GM06990 (cell line): ENCODE measurements at regions not wholly inside any gene's neighbourhood (a gene's known extent, or its start where the extent isn't known, plus 50 kb on each side); places are given as distances from the start of the nearest gene placed in this dataset.
A peak's percentile ranks its signal among the peaks of the same experiment; 100 is the strongest.

Source experiments
- DNase-seq: peaks from one replicate; pipeline ENCODE4 v3.0.0-alpha.2; 2011; ENCODE audit not compliant: insufficient read length; ENCODE audit errors: extremely low read depth
- H3K27me3 ChIP-seq: replicated peaks from 2 replicates; pipeline ENCODE4 v1.6.0; 2011; ENCODE audit warnings: low read length; ENCODE audit not compliant: control insufficient read depth, insufficient read depth
- H3K36me3 ChIP-seq: 2 replicates; pipeline ENCODE4 v1.5.1; 2011; ENCODE audit warnings: low read length; ENCODE audit not compliant: control insufficient read depth, insufficient read depth
- H3K4me3 ChIP-seq: replicated peaks from 2 replicates; pipeline ENCODE4 v1.5.1; 2011; ENCODE audit warnings: low read depth, mild to moderate bottlenecking, control low read depth, low read length
- CTCF ChIP-seq: IDR thresholded peaks from 2 replicates; pipeline ENCODE4 v1.5.1; 2011; ENCODE audit warnings: low read length, control low read depth, mild to moderate bottlenecking, inconsistent platforms; ENCODE audit not compliant: insufficient read depth, poor library complexity, severe bottlenecking

GRCh38 chr20:7585126-7585679, 355.1 kb downstream of the HAO1 start:
- Histone ChIP-seq H3K36me3 (no peaks in the 10 kb centered on the region), H3K4me3 (no peak overlapping the region), H3K27me3 (no peaks in the 10 kb centered on the region)
- no peak for TF ChIP-seq CTCF
- DNase-seq, result no peak

- TF ChIP-seq CTCF, result no peak
- Histone ChIP-seq H3K36me3 (no peaks in the 10 kb centered on the region), H3K4me3 (no peak overlapping the region), H3K27me3 (no peaks in the 10 kb centered on the region)
- DNase-seq, result no peak
Measured at GRCh38 chr20:7586481-7586880, 353.8 kb downstream of the HAO1 start.

GRCh38 chr20:7589164-7589563, 351.1 kb downstream of the HAO1 start:
- H3K27me3 ChIP-seq, result no peaks in the 10 kb centered on the region
- no peak for TF ChIP-seq CTCF
- H3K36me3 ChIP-seq, result no peaks in the 10 kb centered on the region
- DNase-seq, result no peak
- no peak overlapping the region for H3K4me3 ChIP-seq

- no peak for TF ChIP-seq CTCF
- no peaks in the 10 kb centered on the region for H3K27me3 ChIP-seq
- peak; percentile 5 for DNase-seq
- no peaks in the 10 kb centered on the region for H3K36me3 ChIP-seq
- H3K4me3 ChIP-seq, result no peak overlapping the region
Measured at GRCh38 chr20:7596541-7596940, 343.7 kb downstream of the HAO1 start.

- DNase-seq, result no peak
- no peaks in the 10 kb centered on the region for H3K36me3 ChIP-seq
- TF ChIP-seq CTCF, result no peak
- no peaks in the 10 kb centered on the region for H3K27me3 ChIP-seq
- no peak overlapping the region for H3K4me3 ChIP-seq
Measured at GRCh38 chr20:7601431-7601830, 338.8 kb downstream of the HAO1 start.

GRCh38 chr20:7606941-7607340, 333.3 kb downstream of the HAO1 start:
- Histone ChIP-seq H3K27me3 (no peaks in the 10 kb centered on the region), H3K36me3 (no peaks in the 10 kb centered on the region), H3K4me3 (no peak overlapping the region)
- DNase-seq, result no peak
- no peak for TF ChIP-seq CTCF
